ENCODE measurements at regions not wholly inside any gene's neighbourhood (a gene's known extent, or its start where the extent isn't known, plus 50 kb on each side); places are given as distances from the start of the nearest gene placed in this dataset.

- TF ChIP-seq, protein P1, sequence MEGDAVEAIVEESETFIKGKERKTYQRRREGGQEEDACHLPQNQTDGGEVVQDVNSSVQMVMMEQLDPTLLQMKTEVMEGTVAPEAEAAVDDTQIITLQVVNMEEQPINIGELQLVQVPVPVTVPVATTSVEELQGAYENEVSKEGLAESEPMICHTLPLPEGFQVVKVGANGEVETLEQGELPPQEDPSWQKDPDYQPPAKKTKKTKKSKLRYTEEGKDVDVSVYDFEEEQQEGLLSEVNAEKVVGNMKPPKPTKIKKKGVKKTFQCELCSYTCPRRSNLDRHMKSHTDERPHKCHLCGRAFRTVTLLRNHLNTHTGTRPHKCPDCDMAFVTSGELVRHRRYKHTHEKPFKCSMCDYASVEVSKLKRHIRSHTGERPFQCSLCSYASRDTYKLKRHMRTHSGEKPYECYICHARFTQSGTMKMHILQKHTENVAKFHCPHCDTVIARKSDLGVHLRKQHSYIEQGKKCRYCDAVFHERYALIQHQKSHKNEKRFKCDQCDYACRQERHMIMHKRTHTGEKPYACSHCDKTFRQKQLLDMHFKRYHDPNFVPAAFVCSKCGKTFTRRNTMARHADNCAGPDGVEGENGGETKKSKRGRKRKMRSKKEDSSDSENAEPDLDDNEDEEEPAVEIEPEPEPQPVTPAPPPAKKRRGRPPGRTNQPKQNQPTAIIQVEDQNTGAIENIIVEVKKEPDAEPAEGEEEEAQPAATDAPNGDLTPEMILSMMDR (optimal IDR thresholded peaks at IDR 0.05 in 1 of 3, IDR thresholded peaks at IDR 0.05 in 1 of 3, conservative IDR thresholded peaks at IDR 0.05 in 1 of 3; ENCODE audit: extremely low read depth in 1 of 3, insufficient read depth in 2 of 3, low read length in 3 of 3) = no peak
- no peak for TF ChIP-seq EZH2 (IDR thresholded peaks at IDR 0.05; ENCODE audit: low read length)
Measured at GRCh38 chr9:17059465-17059864, 75.4 kb upstream of the CNTLN start.

All from keratinocyte (primary cell).